HEK293 (cell line): ENCODE measurements at regions not wholly inside any gene's neighbourhood (a gene's known extent, or its start where the extent isn't known, plus 50 kb on each side); places are given as distances from the start of the nearest gene placed in this dataset.

ENCODE experiments used
- CTCF ChIA-PET: fragments of 350-600 bp; formaldehyde crosslinking; extraction: SDS; loops from one replicate; lab custom pipeline; 2021; ENCODE audit warnings: antibody characterized with exemption; lab: Yijun Ruan, JAX
- POLR2A ChIA-PET: fragments of 300-600 bp; formaldehyde crosslinking; extraction: SDS; loops from one replicate; lab custom pipeline; 2020; ENCODE audit warnings: antibody characterized with exemption, inconsistent platforms; lab: Yijun Ruan, JAX
- H3K27ac ChIP-seq: fragments of 200-500 bp; sonication (Bioruptor generic); 2 replicates; pipeline ENCODE4 v1.5.1; 2014; ENCODE audit warnings: low read depth, low read length, control low read depth, inconsistent platforms; ENCODE audit errors: extremely low read depth
- H3K36me3 ChIP-seq, 2 experiments: fragments of 200-500 bp in 1 of 2; sonication (Bioruptor generic) in 1 of 2; 1 replicate in 1 of 2; 2 replicates in 1 of 2; pipeline ENCODE4 v1.5.1; 2014 to 2017; ENCODE audit warnings: inconsistent platforms in 2 of 2, low read length in 2 of 2; ENCODE audit not compliant: control insufficient read depth in 2 of 2, insufficient read depth in 1 of 2
- H3K4me1 ChIP-seq: fragments of 200-500 bp; sonication (Bioruptor generic); 2 replicates; pipeline ENCODE4 v1.5.1; 2014; ENCODE audit warnings: mild to moderate bottlenecking, low read length, inconsistent platforms; ENCODE audit not compliant: control insufficient read depth, insufficient read depth
- H3K4me3 ChIP-seq: 2 replicates; pipeline ENCODE4 v1.5.1; 2011; ENCODE audit warnings: low read depth, mild to moderate bottlenecking, control low read depth, low read length, moderate library complexity
- H3K9me3 ChIP-seq: fragments of 200-500 bp; sonication (Bioruptor generic); 2 replicates; pipeline ENCODE4 v1.5.1; 2014; ENCODE audit warnings: low read depth, low read length, inconsistent platforms; ENCODE audit not compliant: control insufficient read depth, insufficient read depth
- IKZF3 ChIP-seq: fragments of 450-650 bp; IDR thresholded peaks from 2 replicates; pipeline ENCODE4 v1.5.0; 2018; ENCODE audit warnings: missing biosample characterization, mild to moderate bottlenecking, missing genetic modification characterization, moderate library complexity
- KLF1 ChIP-seq: fragments of 450-650 bp; formaldehyde crosslinking; IDR thresholded peaks from 2 replicates; pipeline ENCODE4 v1.5.1; 2016; ENCODE audit warnings: missing biosample characterization, missing genetic modification characterization
- SCRT2 ChIP-seq: fragments of 450-650 bp; formaldehyde crosslinking; IDR thresholded peaks from 2 replicates; pipeline ENCODE4 v1.5.1; 2016; ENCODE audit warnings: missing biosample characterization, missing genetic modification characterization
- ZBTB11 ChIP-seq: fragments of 450-650 bp; formaldehyde crosslinking; conservative IDR thresholded peaks from 2 replicates; pipeline ENCODE4 v1.5.1; 2016; ENCODE audit warnings: low read depth, missing biosample characterization, missing genetic modification characterization
- ZBTB17 ChIP-seq: fragments of 450-650 bp; formaldehyde crosslinking; IDR thresholded peaks from 2 replicates; pipeline ENCODE4 v1.5.1; 2016; ENCODE audit warnings: missing biosample characterization, missing genetic modification characterization
- ZBTB26 ChIP-seq: fragments of 450-650 bp; formaldehyde crosslinking; optimal IDR thresholded peaks from 2 replicates; pipeline ENCODE3; 2016; ENCODE audit warnings: missing biosample characterization, mild to moderate bottlenecking, missing genetic modification characterization
- ZBTB48 ChIP-seq: fragments of 450-650 bp; formaldehyde crosslinking; IDR thresholded peaks from 2 replicates; pipeline ENCODE4 v1.5.1; 2016; ENCODE audit warnings: missing biosample characterization, missing genetic modification characterization
- ZEB2 ChIP-seq: fragments of 450-650 bp; formaldehyde crosslinking; IDR thresholded peaks from 2 replicates; pipeline ENCODE4 v1.5.1; 2016; ENCODE audit warnings: missing biosample characterization, missing genetic modification characterization
- ZFP69B ChIP-seq: fragments of 450-650 bp; formaldehyde crosslinking; IDR thresholded peaks from 2 replicates; pipeline ENCODE4 v1.5.1; 2016; ENCODE audit warnings: missing biosample characterization, missing genetic modification characterization
- ZNF114 ChIP-seq: fragments of 450-650 bp; formaldehyde crosslinking; IDR thresholded peaks from 2 replicates; pipeline ENCODE4 v1.5.0; 2017; ENCODE audit warnings: missing biosample characterization, missing genetic modification characterization
- ZNF140 ChIP-seq: fragments of 450-650 bp; formaldehyde crosslinking; IDR thresholded peaks from 2 replicates; pipeline ENCODE4 v1.5.1; 2016; ENCODE audit warnings: missing biosample characterization, missing genetic modification characterization
- ZNF2 ChIP-seq: fragments of 450-650 bp; formaldehyde crosslinking; IDR thresholded peaks from 2 replicates; pipeline ENCODE4 v1.5.1; 2016; ENCODE audit warnings: missing biosample characterization, missing genetic modification characterization
- ZNF211 ChIP-seq: fragments of 450-650 bp; formaldehyde crosslinking; IDR thresholded peaks from 2 replicates; pipeline ENCODE4 v1.5.1; 2016; ENCODE audit warnings: low read depth, missing biosample characterization, missing genetic modification characterization
- ZNF311 ChIP-seq: fragments of 450-650 bp; formaldehyde crosslinking; IDR thresholded peaks from 2 replicates; pipeline ENCODE4 v1.5.1; 2017; ENCODE audit warnings: missing biosample characterization, missing genetic modification characterization, borderline replicate concordance
- ZNF350 ChIP-seq: fragments of 450-650 bp; formaldehyde crosslinking; IDR thresholded peaks from 2 replicates; pipeline ENCODE4 v1.5.0; 2017; ENCODE audit warnings: missing biosample characterization, mild to moderate bottlenecking, missing genetic modification characterization
- ZNF366 ChIP-seq: fragments of 450-650 bp; formaldehyde crosslinking; conservative IDR thresholded peaks from 2 replicates; pipeline ENCODE4 v1.5.1; 2016; ENCODE audit warnings: missing biosample characterization, missing genetic modification characterization
- ZNF391 ChIP-seq: fragments of 450-650 bp; formaldehyde crosslinking; IDR thresholded peaks from 2 replicates; pipeline ENCODE4 v1.5.1; 2016; ENCODE audit warnings: low read depth, missing biosample characterization, missing genetic modification characterization, borderline replicate concordance
- ZNF398 ChIP-seq: fragments of 450-650 bp; formaldehyde crosslinking; IDR thresholded peaks from 2 replicates; pipeline ENCODE4 v1.5.1; 2017; ENCODE audit warnings: missing biosample characterization, missing genetic modification characterization
- ZNF501 ChIP-seq: fragments of 450-650 bp; formaldehyde crosslinking; IDR thresholded peaks from 2 replicates; pipeline ENCODE4 v1.5.1; 2016; ENCODE audit warnings: missing biosample characterization, missing genetic modification characterization
- ZNF548 ChIP-seq: fragments of 450-650 bp; formaldehyde crosslinking; IDR thresholded peaks from 2 replicates; pipeline ENCODE4 v1.5.1; 2016; ENCODE audit warnings: missing biosample characterization, missing genetic modification characterization
- ZNF549 ChIP-seq: fragments of 450-650 bp; IDR thresholded peaks from 2 replicates; pipeline ENCODE4 v1.5.1; 2018; ENCODE audit warnings: missing biosample characterization, missing genetic modification characterization, mild to moderate bottlenecking, inconsistent platforms, moderate library complexity
- ZNF555 ChIP-seq: fragments of 450-650 bp; formaldehyde crosslinking; conservative IDR thresholded peaks from 2 replicates; pipeline ENCODE4 v1.5.1; 2017; ENCODE audit warnings: missing biosample characterization, mild to moderate bottlenecking, missing genetic modification characterization, inconsistent platforms
- ZNF670 ChIP-seq: fragments of 450-650 bp; formaldehyde crosslinking; IDR thresholded peaks from 2 replicates; pipeline ENCODE4 v1.5.1; 2016; ENCODE audit warnings: missing biosample characterization, missing genetic modification characterization, low read depth
- ZSCAN4 ChIP-seq: fragments of 450-650 bp; formaldehyde crosslinking; IDR thresholded peaks from 2 replicates; pipeline ENCODE4 v1.5.1; 2017; ENCODE audit warnings: missing biosample characterization, missing genetic modification characterization
- ZXDB ChIP-seq: fragments of 450-650 bp; formaldehyde crosslinking; IDR thresholded peaks from 2 replicates; pipeline ENCODE4 v1.5.1; 2016; ENCODE audit warnings: missing biosample characterization, missing genetic modification characterization

GRCh38 chr2:41877114-41877678, 170.6 kb upstream of the PKDCC start:
- TF ChIP-seq ZNF311 (tag by site-specific recombination) (no peak), ZNF140 (tag by site-specific recombination) (no peak), ZNF350 (tag by site-specific recombination) (no peak), ZNF670 (tag by site-specific recombination) (no peak), ZNF501 (tag by site-specific recombination) (no peak), ZXDB (tag by site-specific recombination) (no peak), ZNF114 (tag by site-specific recombination) (no peak), ZNF555 (tag by site-specific recombination) (no peak), ZSCAN4 (no peak), ZBTB17 (tag by site-specific recombination) (no peak), KLF1 (tag by site-specific recombination) (no peak), ZNF548 (tag by site-specific recombination) (no peak), ZNF391 (tag by site-specific recombination) (no peak), ZNF398 (tag by site-specific recombination) (no peak), ZNF366 (tag by site-specific recombination) (no peak), IKZF3 (no peak), ZNF2 (no peak), ZBTB48 (tag by site-specific recombination) (no peak)
- Histone ChIP-seq H3K4me3 (no peak overlapping the region), H3K4me1 (peaks cover 18% of the 10 kb centered on the region), H3K9me3 (no peaks in the 10 kb centered on the region), H3K36me3 (no peaks in the 10 kb centered on the region), H3K27ac (no peak overlapping the region)
- POLR2A ChIA-PET: no interaction called here
- CTCF ChIA-PET: interaction anchor here (0.6 to 2.0 kb wide), 2 partner anchors 22 to 24 kb away, joined by 3 to 5 read pairs; no protein-coding TSS in a partner anchor

GRCh38 chr2:41878056-41878455, 169.8 kb upstream of the PKDCC start:
- H3K4me3 ChIP-seq: no peak overlapping the region
- H3K27ac ChIP-seq: no peak overlapping the region
- H3K4me1 ChIP-seq: peaks cover 18% of the 10 kb centered on the region
- no peak for TF ChIP-seq SCRT2 (tag by site-specific recombination)
- TF ChIP-seq, all 188 proteins: peak for 0
- CTCF ChIA-PET: interaction anchor here (0.5 to 3.2 kb wide), 2 partner anchors 86 to 208 kb away, joined by 3 to 20 read pairs; no protein-coding TSS in a partner anchor
- Histone ChIP-seq H3K36me3 (no peaks in the 10 kb centered on the region), H3K9me3 (no peaks in the 10 kb centered on the region)
- POLR2A ChIA-PET: no interaction called here

GRCh38 chr2:41878716-41879234, 169.0 kb upstream of the PKDCC start:
- CTCF ChIA-PET: interaction anchor here (0.9 to 3.2 kb wide), 2 partner anchors 9 to 207 kb away, joined by 3 to 20 read pairs; no protein-coding TSS in a partner anchor
- POLR2A ChIA-PET: interaction anchor here (0.6 kb wide), 1 partner anchor 216 kb away, joined by 3 read pairs; no protein-coding TSS in a partner anchor
- Histone ChIP-seq H3K36me3 (no peaks in the 10 kb centered on the region), H3K4me3 (no peak overlapping the region), H3K4me1 (peaks cover 14% of the 10 kb centered on the region), H3K9me3 (no peaks in the 10 kb centered on the region), H3K27ac (no peak overlapping the region)
- TF ChIP-seq ZEB2 (no peak), ZFP69B (tag by site-specific recombination) (no peak), ZBTB11 (tag by site-specific recombination) (no peak), ZNF549 (tag by site-specific recombination) (no peak), ZNF350 (tag by site-specific recombination) (no peak), ZBTB26 (tag by site-specific recombination) (no peak), ZNF555 (tag by site-specific recombination) (no peak), ZNF211 (tag by site-specific recombination) (no peak)
